ENCODE measurements at regions not wholly inside any gene's neighbourhood (a gene's known extent, or its start where the extent isn't known, plus 50 kb on each side); places are given as distances from the start of the nearest gene placed in this dataset.

DNA sequence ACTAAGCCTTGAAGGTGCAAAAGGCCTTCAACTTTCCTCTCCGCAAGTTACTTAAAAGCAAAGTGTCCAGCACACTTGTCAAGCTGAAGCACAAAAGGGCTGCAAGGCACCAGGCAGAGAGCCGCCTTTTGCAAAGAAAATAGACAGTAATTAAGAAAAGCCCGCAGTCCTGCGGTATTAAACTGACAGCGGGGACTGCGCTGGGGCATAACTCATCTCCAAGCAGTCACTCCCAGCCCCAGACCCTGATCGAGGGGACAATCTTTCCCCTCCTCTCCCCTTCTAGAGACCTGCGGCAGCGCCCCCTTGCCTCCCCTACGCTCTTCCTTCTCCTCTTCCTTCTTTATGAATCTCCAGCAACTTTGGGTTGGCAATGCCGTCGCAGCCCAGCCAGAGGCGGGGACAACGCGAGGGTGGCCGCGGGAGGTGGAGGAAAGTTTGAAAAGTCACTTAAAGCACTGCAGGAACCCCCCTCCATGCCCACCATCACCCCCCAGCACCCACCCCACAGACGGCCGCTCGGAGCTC, 200.9 kb upstream of the CAND1 start:
- intact Hi-C loops (cut with DNase I): no loop called here
- H3K4me3 ChIP-seq: peak overlapping the region in 11 of 12 donors; percentile 40 to 65 (median 57)
- no peaks in the 10 kb centered on the region for H3K9me3 ChIP-seq
- ATAC-seq: no peak
- H3K27ac ChIP-seq: peak overlapping the region in 1 of 12 donors; percentile 25
- 3 to 5% (median 3%) methylated on average over 20 of the region's 20 CpGs for WGBS, 4 donors
- no peaks in the 10 kb centered on the region for H3K36me3 ChIP-seq
- TF ChIP-seq, protein P1, sequence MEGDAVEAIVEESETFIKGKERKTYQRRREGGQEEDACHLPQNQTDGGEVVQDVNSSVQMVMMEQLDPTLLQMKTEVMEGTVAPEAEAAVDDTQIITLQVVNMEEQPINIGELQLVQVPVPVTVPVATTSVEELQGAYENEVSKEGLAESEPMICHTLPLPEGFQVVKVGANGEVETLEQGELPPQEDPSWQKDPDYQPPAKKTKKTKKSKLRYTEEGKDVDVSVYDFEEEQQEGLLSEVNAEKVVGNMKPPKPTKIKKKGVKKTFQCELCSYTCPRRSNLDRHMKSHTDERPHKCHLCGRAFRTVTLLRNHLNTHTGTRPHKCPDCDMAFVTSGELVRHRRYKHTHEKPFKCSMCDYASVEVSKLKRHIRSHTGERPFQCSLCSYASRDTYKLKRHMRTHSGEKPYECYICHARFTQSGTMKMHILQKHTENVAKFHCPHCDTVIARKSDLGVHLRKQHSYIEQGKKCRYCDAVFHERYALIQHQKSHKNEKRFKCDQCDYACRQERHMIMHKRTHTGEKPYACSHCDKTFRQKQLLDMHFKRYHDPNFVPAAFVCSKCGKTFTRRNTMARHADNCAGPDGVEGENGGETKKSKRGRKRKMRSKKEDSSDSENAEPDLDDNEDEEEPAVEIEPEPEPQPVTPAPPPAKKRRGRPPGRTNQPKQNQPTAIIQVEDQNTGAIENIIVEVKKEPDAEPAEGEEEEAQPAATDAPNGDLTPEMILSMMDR (IDR thresholded peaks at IDR 0.05): no peak
- TF ChIP-seq POLR2A (IDR thresholded peaks at IDR 0.05): no peak
- DNase-seq: no peak
- H3K27me3 ChIP-seq: peaks cover 4 to 66% (median 17%) of the 10 kb centered on the region in 9 donors
- peaks cover 0 to 22% (median 3%) of the 10 kb centered on the region in 12 donors for H3K4me1 ChIP-seq

DNA sequence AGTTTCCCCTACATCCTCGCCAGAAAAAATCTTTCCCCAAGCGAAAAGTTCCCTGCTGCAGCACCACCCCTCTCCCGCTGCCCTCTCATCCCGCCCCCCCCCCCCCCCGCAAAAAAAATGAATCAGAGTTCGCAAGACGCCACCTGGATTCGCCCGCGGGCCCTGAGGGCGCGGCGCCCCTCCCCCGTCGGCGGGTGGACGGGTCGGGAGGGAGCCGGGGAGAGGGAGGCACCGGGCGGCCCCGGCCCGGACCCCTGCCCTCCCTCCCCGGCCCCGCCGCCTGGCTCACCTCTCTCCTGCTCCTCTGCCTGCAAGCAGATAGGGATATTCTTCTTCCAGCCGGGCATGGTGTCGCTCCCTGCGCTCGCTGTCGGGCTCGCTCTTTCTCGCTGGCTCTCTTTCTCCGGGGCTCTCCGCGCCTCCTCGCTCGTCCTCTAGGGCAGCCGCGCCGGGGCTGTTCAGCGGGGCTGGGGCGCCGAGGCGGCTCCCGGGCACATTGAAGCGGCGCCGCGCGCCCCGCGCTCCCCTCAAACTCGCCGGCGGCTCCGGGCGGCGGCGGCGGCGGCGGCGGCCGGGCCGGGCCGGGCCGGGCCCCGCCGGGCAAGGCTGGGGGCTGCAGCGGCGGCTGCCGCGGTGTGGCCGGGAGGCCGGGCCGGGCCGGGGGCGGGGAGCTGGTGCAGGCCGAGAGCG, 200.3 kb upstream of the CAND1 start:
- Histone ChIP-seq H3K4me3 (peak overlapping the region; percentile 37 to 65 (median 56)), H3K4me1 (peaks cover 0 to 22% (median 3%) of the 10 kb centered on the region in 12 donors), H3K36me3 (no peaks in the 10 kb centered on the region), H3K27me3 (peaks cover 4 to 62% (median 17%) of the 10 kb centered on the region in 9 donors), H3K9me3 (no peaks in the 10 kb centered on the region), H3K27ac (peak overlapping the region in 1 of 12 donors; percentile 87)
- ATAC-seq (peak in 3 of 4 donors; percentile 30 to 53 (median 48)), DNase-seq (peak in 2 of 5 donors; percentile 21 to 27)
- 1 to 3% (median 2%) methylated on average over 12 to 81 of the region's 81 CpGs for WGBS, 4 donors
- TF ChIP-seq, protein P1 (IDR thresholded peaks at IDR 0.05): no peak
- TF ChIP-seq POLR2A (IDR thresholded peaks at IDR 0.05): no peak
- intact Hi-C loops (cut with DNase I): no loop called here

DNA sequence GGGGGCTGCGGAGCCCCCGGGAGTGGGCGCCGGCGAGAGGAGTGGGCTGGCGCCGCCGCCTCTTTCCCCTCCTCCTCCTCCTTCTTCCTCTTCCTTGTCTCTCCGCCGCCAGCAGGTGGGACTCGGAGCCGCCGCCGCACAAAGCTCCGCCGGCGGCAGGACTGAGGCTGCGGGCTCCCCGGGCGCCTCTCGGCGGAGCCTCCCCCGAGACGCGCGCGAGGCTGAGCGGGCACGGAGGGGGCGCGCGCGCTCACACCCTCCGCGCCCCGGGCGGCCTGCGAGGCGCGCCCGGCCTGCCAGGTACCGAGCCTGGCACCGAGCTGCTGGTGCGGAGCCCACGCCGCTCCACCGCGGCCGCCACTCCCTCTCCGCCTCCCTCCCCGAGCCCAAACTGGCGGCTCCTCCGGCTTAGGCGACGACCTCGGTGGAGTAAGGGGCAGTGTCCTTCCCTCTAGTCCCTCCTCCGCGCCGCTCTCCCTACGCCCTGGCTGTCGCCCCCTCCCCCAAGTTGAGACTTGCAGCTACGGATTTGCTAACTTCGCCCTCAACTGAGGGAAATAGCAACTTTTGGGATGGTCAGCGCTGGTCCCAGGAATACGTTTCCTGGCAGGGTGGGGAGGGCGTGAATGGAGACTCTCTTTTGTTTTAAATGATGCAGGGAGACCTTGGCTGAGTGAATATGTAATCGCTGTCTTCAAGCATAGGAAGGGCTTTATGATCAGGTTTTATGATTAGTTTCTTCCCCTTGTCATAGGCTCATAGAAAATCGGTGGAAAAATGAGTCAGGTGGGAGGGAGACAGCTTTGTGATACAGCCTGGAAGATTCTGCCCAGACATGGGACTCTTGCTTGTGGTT, 199.5 kb upstream of the CAND1 start:
- TF ChIP-seq, protein P1 (IDR thresholded peaks at IDR 0.05): no peak
- no peak for TF ChIP-seq POLR2A (IDR thresholded peaks at IDR 0.05)
- no peaks in the 10 kb centered on the region for H3K9me3 ChIP-seq
- peaks cover 4 to 61% (median 17%) of the 10 kb centered on the region in 9 donors for H3K27me3 ChIP-seq
- ATAC-seq (peak in 2 of 4 donors; percentile 56 to 62), DNase-seq (peak in 2 of 5 donors; percentile 26 to 37)
- intact Hi-C loops (cut with DNase I): no loop called here
- 3 to 15% (median 4%) methylated on average over 6 to 68 of the region's 68 CpGs for WGBS, 4 donors
- peak overlapping the region in 1 of 12 donors; percentile 87 for H3K27ac ChIP-seq
- H3K4me3 ChIP-seq: peak overlapping the region; percentile 37 to 65 (median 56)
- peaks cover 0 to 22% (median 3%) of the 10 kb centered on the region in 12 donors for H3K4me1 ChIP-seq
- H3K36me3 ChIP-seq: no peaks in the 10 kb centered on the region

DNA sequence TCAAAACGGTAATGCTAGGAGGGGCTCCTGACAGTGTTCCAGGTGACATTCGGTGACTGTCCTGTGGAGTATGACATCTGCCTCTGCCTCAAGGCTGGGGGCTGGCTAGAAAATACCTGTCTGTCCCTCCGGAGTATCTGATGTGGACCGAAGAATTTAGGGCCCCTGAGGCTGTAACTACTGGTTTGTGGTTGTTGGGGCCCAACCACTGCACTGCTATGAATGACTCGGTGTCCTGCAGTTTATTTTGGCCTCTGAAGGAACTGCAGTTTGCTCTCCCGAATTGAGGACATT, 198.9 kb upstream of the CAND1 start:
- Histone ChIP-seq H3K36me3 (no peaks in the 10 kb centered on the region), H3K4me1 (peaks cover 0 to 22% (median 3%) of the 10 kb centered on the region in 12 donors), H3K9me3 (no peaks in the 10 kb centered on the region), H3K27me3 (peaks cover 4 to 58% (median 15%) of the 10 kb centered on the region in 9 donors), H3K4me3 (peak overlapping the region in 1 of 12 donors; percentile 10), H3K27ac (no peak overlapping the region)
- ATAC-seq (no peak), DNase-seq (no peak)
- 72 to 77% (median 75%) methylated on average over 6 of the region's 6 CpGs for WGBS, 4 donors
- intact Hi-C loops (cut with DNase I): no loop called here
- no peak for TF ChIP-seq POLR2A (IDR thresholded peaks at IDR 0.05)
- TF ChIP-seq, protein P1 (IDR thresholded peaks at IDR 0.05): no peak
